RCC 7860 (cell line): ENCODE measurements at regions not wholly inside any gene's neighbourhood (a gene's known extent, or its start where the extent isn't known, plus 50 kb on each side); places are given as distances from the start of the nearest gene placed in this dataset.

Experiments used
- DNase-seq: peaks from one replicate; pipeline ENCODE4 v3.0.0-alpha.2; 2015; ENCODE audit warnings: low spot score
- FAIRE-seq: peaks from 2 replicates; lab custom pipeline; 2012; peaks lifted over from hg19 to GRCh38; lab: Jason Lieb, UNC

DNA sequence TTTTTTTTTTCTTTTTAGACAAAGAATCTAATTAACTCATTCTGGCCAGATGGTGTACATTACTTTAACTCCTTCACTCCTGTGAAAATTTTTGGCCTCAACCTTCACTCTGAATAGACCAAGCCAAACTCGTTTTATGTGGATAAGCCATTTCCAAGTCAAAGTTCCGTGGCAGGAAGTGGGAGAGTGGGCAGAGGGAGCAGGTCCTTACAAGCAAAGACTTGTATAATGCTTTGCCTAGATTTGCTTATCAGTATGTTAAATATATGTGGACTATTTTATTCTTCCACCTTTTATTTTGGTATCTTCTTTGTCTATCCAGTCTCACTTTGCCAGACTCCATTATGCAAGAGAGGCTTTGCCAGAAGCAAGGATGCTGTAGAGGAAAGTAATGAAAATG lies 178.1 kb upstream of the TNP1 start:
- FAIRE-seq (no peak), DNase-seq (no peak)

DNA sequence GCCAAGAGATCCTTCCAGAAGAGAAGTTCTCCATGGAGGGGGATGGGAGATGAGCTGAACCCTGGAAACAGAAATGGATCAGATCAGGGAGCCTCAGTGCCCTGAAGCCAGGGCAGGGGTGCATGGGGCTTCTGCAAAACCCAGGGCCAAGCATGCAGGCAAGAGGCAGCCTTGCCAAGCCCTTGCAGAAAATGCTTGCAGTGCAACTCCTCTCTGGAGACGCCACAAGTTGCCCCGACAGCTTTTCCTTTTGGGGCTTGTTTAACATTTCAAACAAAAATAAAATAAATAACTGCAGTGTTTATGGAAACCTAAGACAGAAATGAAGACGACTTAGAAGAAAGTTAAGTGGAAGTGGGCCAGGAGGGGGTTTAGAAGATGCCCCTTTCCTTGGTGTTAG lies 177.5 kb upstream of the TNP1 start:
- FAIRE-seq, result no peak

DNA sequence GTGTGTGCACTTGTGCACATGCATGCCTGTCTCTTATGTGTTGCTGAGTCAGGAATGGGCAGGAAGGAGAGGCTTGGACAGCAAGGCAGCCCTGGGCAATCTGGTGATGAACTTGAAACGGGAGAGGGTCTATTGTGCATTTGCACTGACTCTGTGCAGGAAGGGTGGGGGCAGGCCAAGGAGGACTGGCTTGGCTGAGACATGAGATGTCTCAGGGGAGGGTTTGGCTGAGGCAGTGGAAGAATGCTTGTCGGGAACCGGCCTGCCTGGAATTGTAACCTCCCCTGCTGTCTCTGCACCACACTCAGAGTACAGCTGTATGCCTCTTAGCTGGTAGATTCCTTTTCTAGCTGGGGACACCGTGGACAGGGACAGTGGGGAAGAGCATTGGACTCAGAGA lies 176.1 kb upstream of the TNP1 start:
- no peak for DNase-seq
- FAIRE-seq, result no peak

More for the DNA sequence above, 177.5 kb upstream of the TNP1 start:
- no peak for DNase-seq

DNA sequence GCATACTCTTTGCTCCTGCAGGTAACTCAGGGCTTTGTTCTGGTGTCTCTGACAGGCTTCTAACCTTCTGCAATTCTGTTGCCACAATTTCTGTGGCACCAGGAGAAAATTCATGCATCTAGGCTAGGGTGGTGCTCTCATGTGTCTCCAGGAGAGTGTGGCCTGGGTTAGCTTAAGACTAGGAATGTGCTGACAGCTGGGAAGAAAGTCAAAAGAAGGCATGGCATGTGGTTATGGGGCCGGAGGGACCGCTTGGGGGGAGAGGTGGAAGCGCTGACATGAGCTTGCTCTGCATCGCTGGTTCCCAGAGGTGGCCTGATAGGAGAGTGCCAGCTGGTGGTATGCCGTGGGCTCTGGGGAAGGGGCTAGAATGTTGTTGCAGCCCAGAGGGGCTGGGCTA lies 173.3 kb upstream of the TNP1 start:
- DNase-seq (no peak), FAIRE-seq (no peak)

DNA sequence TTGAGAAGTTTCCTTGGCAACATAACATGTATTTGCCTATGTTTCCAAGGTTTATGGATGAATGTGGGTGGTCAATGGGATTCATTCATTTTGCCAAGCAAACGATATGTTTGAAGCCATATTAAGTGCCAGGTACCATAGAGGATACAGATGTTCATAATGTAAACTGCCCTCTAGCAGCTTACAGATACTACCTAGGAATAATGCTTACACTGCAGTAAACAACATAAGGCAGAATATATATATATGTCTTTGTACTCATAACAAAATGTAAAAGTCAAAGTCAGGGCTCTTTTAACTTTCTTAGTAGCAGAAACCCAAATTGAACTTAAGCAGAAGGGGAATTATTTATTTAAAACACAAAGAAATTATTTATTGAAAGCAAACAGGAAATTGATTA lies 171.6 kb upstream of the TNP1 start:
- FAIRE-seq (no peak), DNase-seq (no peak)

DNA sequence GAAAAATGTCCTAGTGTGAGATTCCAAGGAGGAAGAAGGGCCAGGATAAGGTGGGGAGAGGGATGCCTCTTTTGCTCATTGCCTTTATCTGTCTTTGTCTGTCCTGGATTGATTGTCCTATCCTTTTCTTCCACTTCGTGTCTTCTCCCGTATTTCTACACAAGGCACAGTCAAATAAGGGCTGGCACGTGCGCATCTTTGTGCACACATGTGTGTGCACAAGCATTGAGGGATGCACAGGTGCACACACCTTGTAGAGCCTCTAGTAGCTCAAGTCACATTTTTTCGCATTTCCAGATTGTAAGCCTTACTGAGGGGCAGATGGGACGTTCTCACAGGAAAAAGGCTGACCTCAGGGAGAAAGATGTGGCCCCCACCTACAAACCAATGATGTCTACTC lies 170.2 kb upstream of the TNP1 start:
- FAIRE-seq (no peak), DNase-seq (no peak)

DNA sequence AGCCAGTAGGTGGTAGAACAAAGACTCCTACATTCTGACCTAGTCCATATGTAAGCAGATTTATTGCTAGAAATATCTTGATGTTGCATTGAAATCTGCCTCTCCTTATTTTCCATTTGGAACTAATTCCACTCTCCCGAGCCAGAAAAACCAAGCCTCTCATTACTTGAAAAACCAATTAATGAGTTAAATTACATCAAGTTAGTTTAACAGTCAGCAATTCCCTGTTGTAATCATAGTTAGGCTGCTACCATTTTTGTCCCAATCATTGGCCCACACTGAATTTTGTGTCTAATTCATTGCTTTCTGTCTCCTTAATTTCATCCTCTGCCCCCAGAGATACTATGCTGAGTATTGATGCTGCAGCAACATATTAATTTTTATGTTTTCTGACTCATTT lies 168.3 kb upstream of the TNP1 start:
- no peak for FAIRE-seq
- no peak for DNase-seq

DNA sequence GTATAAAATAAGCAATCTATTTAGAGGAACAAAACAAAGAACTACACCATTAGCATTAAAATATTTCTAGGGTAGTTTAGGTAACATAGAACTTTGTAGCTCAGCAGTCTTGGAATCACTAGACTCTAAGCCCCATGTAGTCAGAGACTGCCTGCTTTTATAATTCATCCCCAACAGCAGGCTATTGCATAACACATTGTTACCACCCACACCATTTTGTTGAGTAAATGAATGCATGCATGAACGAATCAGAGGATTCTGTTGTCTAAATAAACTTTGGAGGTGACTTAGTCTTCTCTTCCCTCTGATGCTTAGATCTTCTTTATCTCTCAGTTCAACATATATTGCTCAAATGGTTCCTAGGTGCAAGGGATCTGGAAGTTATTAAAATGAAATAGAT lies 167.6 kb upstream of the TNP1 start:
- DNase-seq (no peak), FAIRE-seq (no peak)

DNA sequence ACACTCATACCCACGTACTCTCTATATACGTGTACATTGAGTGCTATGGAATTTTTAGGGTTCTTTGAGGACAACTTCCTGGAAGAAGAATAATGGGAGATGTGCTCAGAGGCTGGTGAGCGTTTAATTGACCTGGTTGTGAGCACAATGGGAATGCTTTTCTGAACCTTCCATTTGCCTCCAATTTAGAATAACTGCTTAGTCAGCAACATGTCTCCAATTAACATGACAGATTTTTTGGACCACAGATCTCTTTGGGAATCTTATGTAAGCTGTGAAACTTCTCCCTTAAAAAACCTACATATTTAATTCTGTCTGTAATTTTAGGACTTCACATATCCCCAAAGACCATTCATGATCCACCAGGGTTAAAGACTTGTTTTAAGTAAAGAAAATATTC lies 166.7 kb upstream of the TNP1 start:
- FAIRE-seq, result no peak
- no peak for DNase-seq

DNA sequence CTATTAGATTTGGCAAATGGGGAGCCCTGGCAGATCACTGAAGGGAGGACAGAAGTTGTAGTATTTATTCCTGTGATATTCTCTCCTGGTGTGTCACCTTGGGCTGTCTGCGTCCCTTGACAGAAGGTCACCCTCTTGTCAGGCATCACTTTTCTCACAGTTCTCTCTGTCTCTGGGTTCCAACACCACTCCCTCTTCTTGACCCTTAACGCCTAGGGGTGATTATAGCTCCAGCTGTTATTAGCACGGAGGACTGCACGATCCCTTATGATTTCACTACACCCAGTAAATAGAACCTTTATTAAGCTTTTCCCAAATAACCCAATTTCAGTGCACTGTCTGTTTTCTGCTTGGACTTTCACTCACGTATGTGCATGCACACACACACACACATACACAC lies 166.3 kb upstream of the TNP1 start:
- FAIRE-seq (no peak), DNase-seq (no peak)

DNA sequence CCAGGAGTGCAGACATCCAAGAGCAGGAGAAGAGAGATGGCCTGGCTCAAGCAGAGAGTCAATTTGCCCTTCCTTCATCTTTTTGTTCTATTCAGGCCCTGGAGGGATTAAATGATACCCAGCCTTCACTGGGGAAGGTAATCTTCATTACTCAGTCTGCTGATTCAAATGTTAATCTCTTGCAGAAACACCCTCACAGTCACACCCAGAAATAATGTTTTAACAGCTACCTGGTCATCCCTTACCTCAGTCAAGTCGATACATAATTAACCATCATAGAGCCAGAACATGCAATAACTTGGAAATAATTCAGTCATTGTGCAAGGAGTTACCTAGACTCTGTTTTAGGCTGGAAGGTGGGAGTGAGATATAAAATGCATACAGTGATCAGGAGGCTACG lies 163.7 kb upstream of the TNP1 start:
- DNase-seq (no peak), FAIRE-seq (no peak)

DNA sequence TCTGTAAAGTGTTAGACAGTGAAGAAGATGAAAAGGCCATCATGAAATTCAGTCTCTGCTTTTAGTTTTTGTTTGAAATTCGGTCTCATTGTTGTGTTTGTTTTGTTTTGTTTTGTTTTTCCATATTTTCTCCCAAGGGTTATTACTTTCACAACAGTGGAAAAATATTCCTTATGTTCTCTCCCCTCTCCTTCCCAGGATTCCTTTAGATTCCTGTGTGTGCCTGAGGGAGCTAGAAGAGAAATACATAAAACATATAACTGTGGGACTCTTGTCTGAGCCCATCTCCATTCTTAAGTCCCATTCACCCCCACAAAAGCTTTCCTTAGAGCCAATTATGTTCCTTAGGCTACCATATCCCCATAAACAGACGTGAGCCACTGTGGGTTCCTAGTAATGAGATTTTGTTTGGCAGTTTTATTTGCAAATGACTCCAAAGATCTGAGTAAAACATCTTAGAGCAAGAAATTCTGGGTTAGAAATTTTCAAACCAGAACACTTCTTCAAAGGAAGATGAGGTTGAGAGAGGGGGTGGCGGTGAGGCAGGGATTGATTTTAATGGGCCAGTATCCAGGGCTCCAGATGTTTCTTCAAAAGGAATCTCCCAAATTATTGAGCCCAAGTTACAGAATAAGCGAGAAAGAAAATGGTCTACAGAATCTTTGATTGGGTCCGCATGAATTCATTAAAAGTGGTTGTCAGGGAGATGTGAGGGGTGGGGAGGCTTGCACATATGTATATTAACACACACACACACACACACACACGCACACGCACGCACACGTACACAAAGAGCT lies 157.8 kb upstream of the TNP1 start:
- FAIRE-seq, result no peak

DNA sequence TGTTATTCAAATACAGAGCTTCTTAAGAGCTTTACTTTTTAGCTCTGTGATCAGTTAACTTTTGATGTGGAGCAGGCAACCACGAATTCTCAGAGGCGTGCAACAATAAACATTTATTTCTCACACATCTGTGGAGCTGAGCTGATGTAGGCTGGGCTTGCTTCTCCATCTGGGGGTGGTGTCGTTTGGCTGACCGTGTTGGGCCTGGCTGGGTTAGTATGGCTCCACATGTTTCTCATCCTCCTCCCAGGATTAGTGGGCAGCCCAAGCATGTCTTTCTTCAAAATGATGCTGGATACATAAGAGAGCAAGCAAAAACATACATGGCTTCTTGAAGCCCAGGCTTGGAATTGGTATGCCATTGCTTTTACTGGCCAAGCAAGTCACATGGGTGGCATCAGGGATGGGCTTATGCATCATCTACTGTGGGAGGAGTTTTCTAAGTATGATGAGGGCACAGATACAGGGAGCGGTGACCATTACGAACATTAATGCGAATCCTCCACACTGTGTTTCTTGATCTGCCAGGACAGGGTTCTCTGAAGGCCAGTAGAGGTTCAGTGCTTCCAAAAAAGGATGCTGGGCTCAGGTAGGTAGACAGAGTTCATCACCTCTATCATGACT lies 157.0 kb upstream of the TNP1 start:
- DNase-seq (no peak), FAIRE-seq (no peak)

More for the DNA sequence above, 157.8 kb upstream of the TNP1 start:
- DNase-seq, result no peak

DNA sequence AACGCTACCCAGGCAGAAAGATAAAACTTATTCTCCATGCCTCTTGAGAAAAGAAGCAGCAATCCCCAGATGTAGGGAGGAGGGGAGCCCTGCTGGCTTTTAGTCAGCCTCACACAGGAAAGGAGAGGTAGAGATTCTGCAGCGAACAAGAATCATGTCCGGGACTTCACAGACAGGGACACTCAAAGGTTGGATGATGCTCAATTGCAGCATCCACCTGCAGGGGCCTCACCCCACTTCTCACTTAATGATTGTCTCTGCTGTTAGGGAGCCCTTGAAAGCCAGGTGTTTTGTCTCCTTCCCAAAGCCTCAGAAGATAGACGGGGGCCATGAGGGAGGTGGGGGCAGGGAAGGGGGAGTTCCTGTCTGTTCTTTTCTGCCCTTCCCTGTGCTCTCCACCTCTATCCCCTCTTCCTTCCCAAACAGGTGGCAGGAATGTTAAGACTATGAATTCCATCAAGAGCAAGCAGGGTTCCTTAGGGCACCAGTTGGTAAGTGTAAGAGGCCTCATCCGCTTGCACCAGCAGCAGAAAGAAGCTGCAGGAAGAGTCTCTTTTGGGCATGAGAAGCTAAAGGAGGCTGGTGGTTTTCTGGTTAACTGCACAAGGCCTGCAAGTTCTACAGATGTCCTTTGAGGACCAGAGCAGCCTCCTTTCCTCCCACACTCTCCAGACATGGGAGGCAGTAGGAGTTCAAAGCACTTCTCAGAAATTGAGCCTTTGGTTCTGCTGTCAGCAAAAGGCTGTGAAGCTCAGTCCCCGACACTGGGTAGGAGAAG lies 154.7 kb upstream of the TNP1 start:
- DNase-seq, result no peak
- FAIRE-seq, result no peak

DNA sequence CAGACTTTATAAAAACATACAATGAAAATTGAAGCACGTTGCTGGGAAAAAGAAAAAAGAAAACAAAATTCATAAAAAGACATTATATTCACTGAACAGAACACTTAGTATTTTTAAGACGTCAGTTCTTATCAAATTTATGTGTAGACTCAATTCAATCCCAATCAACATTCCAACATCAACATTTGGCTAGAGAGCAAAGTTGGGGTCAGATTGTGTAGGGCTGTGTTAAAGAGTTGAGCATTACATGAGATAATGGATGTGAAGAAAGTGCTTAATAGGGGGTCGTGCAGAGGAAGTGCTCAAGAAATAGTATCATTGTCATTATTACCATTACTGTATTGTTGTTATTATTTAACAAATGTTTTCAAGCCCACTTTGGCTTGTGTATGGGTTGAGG lies 154.1 kb upstream of the TNP1 start:
- no peak for FAIRE-seq
- no peak for DNase-seq

DNA sequence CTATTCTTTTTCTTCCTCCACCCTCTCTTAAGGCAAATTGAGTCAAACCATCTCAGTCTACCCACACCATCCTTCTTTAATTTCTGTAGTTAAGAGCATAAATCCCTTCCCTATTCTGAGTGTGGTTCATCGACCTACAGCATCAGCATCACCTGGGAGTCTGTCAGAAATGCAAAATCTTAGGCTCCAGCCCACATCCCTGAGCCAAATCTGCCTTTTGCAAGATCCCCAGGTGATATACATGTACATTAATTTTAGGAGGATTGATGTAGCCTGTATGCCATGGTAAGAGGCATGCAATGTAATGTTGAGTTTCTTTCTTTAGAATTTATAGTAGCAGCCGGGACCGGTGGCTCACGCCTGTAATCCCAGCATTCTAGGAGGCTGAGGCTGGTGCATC lies 151.7 kb upstream of the TNP1 start:
- DNase-seq, result no peak
- FAIRE-seq, result no peak

DNA sequence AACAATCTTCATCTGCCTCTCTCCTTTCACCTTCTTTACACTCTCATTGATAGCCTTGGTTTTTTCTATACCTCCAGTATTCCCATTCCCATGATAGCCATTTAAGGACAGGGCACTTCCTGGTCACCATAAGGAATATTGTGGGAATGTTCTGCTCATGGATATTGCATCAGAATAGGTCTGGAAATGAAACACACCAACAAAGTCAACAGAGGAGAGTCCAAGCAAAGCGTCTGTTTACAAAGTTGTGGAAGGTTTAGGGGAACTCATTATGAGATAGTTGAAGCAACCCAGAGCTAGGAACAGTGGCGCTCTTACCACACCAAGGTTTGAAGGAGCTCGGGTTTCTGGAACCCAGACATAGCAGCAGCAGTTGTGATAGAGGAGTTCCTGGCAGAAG lies 150.3 kb upstream of the TNP1 start:
- no peak for DNase-seq
- no peak for FAIRE-seq

DNA sequence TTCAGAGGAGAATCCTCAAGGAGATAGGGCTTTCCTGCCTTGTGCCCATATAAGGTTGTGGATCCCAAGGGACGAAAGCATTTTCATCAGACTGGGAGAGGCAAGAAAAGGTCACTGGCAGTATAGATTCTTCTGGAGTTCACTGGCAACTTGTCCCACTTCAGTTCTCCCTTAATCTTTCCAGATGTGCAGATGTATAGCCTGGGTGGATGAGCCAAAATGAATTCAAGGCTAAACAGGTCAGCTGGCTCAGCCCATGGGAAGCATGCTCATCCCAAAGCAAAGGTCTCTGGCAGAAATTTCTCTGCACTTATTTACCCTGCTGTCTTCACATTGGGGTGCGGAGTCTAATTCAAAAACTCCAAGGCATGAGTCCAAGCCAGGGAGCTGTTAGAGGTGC lies 148.9 kb upstream of the TNP1 start:
- FAIRE-seq (no peak), DNase-seq (no peak)

DNA sequence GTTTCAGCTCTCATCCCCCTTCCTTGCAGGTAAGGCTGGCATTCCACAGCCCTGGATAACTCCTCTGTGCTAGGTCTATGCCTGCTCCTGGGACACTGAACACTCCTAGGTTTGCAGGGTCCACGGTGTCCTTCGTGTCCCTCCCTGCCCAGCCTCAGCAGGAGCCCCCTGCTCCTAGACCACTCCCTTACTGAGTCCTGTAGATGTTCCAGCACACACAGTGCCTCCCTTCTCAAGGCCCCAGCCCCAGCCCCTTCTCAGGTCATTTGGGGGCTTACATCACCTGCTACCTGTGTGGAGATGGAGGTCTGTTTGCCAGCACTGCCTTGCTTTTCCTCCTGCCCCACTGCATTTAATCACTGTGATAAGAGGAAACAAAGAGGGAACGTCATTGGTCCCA lies 146.4 kb upstream of the TNP1 start:
- FAIRE-seq (no peak), DNase-seq (no peak)

DNA sequence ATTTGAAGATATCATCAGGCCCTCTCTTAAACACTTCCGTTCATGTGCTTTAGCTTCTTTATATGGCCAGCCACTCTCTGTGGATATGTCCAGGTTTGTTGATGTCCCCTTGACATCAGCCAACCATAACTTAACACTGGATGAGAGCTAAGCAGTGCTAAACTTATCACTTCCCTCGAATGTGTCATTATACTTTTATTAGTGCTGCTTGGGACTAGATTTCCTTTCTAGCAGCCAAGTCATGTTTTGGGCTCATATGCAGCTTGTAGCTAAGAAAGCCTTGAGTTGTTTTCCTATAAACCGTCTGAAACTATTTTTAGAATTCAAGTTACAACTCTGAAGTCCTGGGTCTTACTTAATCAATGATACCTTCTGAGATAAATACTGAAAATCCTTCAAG lies 144.8 kb upstream of the TNP1 start:
- FAIRE-seq, result no peak
- DNase-seq, result no peak

DNA sequence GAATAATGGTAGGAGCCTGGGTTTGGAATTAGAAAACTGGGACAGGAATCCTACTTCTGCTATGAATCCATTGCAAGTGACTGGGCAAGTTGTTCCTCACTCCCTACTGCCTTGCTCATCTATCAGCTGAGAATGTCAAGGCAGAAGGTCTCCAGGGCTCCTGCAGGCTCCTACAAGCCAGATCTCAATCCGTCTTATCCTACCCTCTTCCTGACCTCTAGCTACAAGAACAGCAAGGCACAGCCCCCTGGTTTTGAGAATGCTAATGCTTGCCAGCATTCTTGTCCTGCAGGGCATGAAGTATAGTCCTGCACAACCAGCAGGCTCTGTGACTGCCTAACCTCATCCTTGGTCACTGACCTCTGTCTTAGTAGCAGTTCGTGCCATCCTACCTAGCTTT lies 141.9 kb upstream of the TNP1 start:
- DNase-seq (no peak), FAIRE-seq (no peak)

DNA sequence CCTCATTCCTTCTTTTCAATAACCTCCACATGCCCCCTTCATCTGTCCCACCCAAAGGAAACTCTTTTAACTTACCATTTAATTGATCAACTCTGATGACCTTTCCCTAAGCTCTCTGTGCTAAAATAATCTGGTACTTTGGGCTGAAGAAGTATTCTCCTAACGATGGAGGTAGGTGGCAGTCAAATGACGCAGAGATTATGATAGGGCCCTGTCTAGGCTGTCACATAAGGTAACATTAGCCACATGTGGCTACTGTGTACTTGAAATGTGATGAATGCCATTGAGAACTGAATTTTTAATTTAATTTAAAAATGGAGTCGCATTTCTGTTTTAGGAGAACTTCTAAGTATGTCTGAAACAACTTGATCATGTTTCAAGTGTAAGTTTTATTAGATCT lies 140.5 kb upstream of the TNP1 start:
- FAIRE-seq (no peak), DNase-seq (no peak)
